K562 (cell line): ENCODE measurements at regions not wholly inside any gene's neighbourhood (a gene's known extent, or its start where the extent isn't known, plus 50 kb on each side); places are given as distances from the start of the nearest gene placed in this dataset.

ENCODE experiments used
- MBD2 ChIP-seq: sonication (generic); IDR thresholded peaks from 2 replicates; pipeline ENCODE4 v1.6.1; 2016; ENCODE audit warnings: low read depth, borderline replicate concordance
- TAF1 ChIP-seq: IDR thresholded peaks from 2 replicates; pipeline ENCODE4 v1.6.1; 2011; ENCODE audit warnings: mild to moderate bottlenecking, low read length, moderate library complexity; ENCODE audit not compliant: insufficient read depth, control insufficient read depth, severe bottlenecking; ENCODE audit errors: extremely low read depth
- TF ChIP-seq, protein P1 (sequence below): fragments of 450-650 bp; IDR thresholded peaks from 2 replicates; pipeline ENCODE4 v1.6.1; 2016; ENCODE audit warnings: mild to moderate bottlenecking, moderate library complexity
- TF ChIP-seq, protein P2 (sequence below), 2 experiments: fragments of 150-350 bp in 1 of 2; IDR thresholded peaks; 2 replicates each; pipeline ENCODE4 v1.6.1; 2012 to 2016; ENCODE audit warnings: low read depth in 2 of 2, low read length in 2 of 2, mild to moderate bottlenecking in 1 of 2, moderate library complexity in 1 of 2

DNA sequence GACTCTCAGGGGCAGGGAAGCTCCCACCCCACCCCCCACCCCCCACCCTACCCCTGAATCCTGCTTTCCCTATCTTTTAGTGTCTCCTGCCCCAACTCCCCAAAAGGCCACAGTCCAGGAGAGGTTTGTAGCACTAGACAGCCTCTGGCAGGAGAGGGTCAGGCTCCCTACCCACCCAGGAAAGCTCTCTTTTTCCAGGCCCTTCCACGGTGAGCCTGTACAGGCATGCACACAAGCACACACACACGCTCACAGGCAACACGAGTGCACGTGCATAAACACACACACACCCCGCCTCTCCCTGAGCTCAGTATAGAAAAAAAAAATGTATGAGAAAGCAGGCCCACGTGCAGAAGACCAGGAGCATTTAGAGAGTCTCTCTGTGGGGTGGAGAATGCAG, 414.0 kb downstream of the MN1 start (continued):
- TF ChIP-seq, protein P1, sequence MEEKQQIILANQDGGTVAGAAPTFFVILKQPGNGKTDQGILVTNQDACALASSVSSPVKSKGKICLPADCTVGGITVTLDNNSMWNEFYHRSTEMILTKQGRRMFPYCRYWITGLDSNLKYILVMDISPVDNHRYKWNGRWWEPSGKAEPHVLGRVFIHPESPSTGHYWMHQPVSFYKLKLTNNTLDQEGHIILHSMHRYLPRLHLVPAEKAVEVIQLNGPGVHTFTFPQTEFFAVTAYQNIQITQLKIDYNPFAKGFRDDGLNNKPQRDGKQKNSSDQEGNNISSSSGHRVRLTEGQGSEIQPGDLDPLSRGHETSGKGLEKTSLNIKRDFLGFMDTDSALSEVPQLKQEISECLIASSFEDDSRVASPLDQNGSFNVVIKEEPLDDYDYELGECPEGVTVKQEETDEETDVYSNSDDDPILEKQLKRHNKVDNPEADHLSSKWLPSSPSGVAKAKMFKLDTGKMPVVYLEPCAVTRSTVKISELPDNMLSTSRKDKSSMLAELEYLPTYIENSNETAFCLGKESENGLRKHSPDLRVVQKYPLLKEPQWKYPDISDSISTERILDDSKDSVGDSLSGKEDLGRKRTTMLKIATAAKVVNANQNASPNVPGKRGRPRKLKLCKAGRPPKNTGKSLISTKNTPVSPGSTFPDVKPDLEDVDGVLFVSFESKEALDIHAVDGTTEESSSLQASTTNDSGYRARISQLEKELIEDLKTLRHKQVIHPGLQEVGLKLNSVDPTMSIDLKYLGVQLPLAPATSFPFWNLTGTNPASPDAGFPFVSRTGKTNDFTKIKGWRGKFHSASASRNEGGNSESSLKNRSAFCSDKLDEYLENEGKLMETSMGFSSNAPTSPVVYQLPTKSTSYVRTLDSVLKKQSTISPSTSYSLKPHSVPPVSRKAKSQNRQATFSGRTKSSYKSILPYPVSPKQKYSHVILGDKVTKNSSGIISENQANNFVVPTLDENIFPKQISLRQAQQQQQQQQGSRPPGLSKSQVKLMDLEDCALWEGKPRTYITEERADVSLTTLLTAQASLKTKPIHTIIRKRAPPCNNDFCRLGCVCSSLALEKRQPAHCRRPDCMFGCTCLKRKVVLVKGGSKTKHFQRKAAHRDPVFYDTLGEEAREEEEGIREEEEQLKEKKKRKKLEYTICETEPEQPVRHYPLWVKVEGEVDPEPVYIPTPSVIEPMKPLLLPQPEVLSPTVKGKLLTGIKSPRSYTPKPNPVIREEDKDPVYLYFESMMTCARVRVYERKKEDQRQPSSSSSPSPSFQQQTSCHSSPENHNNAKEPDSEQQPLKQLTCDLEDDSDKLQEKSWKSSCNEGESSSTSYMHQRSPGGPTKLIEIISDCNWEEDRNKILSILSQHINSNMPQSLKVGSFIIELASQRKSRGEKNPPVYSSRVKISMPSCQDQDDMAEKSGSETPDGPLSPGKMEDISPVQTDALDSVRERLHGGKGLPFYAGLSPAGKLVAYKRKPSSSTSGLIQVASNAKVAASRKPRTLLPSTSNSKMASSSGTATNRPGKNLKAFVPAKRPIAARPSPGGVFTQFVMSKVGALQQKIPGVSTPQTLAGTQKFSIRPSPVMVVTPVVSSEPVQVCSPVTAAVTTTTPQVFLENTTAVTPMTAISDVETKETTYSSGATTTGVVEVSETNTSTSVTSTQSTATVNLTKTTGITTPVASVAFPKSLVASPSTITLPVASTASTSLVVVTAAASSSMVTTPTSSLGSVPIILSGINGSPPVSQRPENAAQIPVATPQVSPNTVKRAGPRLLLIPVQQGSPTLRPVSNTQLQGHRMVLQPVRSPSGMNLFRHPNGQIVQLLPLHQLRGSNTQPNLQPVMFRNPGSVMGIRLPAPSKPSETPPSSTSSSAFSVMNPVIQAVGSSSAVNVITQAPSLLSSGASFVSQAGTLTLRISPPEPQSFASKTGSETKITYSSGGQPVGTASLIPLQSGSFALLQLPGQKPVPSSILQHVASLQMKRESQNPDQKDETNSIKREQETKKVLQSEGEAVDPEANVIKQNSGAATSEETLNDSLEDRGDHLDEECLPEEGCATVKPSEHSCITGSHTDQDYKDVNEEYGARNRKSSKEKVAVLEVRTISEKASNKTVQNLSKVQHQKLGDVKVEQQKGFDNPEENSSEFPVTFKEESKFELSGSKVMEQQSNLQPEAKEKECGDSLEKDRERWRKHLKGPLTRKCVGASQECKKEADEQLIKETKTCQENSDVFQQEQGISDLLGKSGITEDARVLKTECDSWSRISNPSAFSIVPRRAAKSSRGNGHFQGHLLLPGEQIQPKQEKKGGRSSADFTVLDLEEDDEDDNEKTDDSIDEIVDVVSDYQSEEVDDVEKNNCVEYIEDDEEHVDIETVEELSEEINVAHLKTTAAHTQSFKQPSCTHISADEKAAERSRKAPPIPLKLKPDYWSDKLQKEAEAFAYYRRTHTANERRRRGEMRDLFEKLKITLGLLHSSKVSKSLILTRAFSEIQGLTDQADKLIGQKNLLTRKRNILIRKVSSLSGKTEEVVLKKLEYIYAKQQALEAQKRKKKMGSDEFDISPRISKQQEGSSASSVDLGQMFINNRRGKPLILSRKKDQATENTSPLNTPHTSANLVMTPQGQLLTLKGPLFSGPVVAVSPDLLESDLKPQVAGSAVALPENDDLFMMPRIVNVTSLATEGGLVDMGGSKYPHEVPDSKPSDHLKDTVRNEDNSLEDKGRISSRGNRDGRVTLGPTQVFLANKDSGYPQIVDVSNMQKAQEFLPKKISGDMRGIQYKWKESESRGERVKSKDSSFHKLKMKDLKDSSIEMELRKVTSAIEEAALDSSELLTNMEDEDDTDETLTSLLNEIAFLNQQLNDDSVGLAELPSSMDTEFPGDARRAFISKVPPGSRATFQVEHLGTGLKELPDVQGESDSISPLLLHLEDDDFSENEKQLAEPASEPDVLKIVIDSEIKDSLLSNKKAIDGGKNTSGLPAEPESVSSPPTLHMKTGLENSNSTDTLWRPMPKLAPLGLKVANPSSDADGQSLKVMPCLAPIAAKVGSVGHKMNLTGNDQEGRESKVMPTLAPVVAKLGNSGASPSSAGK = no peak
- TF ChIP-seq TAF1 = no peak
- TF ChIP-seq, protein P2, sequence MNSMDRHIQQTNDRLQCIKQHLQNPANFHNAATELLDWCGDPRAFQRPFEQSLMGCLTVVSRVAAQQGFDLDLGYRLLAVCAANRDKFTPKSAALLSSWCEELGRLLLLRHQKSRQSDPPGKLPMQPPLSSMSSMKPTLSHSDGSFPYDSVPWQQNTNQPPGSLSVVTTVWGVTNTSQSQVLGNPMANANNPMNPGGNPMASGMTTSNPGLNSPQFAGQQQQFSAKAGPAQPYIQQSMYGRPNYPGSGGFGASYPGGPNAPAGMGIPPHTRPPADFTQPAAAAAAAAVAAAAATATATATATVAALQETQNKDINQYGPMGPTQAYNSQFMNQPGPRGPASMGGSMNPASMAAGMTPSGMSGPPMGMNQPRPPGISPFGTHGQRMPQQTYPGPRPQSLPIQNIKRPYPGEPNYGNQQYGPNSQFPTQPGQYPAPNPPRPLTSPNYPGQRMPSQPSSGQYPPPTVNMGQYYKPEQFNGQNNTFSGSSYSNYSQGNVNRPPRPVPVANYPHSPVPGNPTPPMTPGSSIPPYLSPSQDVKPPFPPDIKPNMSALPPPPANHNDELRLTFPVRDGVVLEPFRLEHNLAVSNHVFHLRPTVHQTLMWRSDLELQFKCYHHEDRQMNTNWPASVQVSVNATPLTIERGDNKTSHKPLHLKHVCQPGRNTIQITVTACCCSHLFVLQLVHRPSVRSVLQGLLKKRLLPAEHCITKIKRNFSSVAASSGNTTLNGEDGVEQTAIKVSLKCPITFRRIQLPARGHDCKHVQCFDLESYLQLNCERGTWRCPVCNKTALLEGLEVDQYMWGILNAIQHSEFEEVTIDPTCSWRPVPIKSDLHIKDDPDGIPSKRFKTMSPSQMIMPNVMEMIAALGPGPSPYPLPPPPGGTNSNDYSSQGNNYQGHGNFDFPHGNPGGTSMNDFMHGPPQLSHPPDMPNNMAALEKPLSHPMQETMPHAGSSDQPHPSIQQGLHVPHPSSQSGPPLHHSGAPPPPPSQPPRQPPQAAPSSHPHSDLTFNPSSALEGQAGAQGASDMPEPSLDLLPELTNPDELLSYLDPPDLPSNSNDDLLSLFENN (IDR thresholded peaks at IDR 0.05; ENCODE audit: low read depth in 2 of 2, low read length in 2 of 2) = no peak
- no peak for TF ChIP-seq MBD2
